ENCODE measurements at regions not wholly inside any gene's neighbourhood (a gene's known extent, or its start where the extent isn't known, plus 50 kb on each side); places are given as distances from the start of the nearest gene placed in this dataset.

- TF ChIP-seq POLR2A (IDR thresholded peaks at IDR 0.05) (no peak), CTCF (IDR thresholded peaks at IDR 0.05) (no peak)
Measured at GRCh38 chr14:106120101-106120500, 593.7 kb downstream of the TMEM121 start.

Measured in heart left ventricle (tissue), 13 donors.